ENCODE measurements at regions not wholly inside any gene's neighbourhood (a gene's known extent, or its start where the extent isn't known, plus 50 kb on each side); places are given as distances from the start of the nearest gene placed in this dataset.
"Not testable (repeated sequence)": the region's sequence is repeated elsewhere in the genome, so short reads cannot be mapped to it uniquely, and the experiment has no call there.

DNA sequence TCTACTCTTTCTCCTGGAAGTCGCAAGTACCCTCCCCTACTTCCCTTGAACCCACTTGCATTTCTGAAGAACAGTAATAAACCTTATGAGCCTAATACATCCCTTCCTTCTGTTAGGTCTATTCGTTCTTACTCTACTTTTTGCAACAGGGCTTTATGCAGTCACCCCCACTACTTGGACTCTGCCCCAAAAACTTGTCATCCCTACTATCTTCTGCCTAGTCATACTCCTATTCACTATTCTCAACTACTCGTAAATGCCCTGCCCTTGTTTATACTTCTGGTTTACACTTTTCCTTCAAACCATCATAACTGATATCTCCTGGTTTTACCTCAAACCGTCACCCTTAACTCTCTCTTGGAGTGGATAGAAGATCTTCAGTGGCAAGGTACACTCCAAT, 55.2 kb upstream of the SLIT2 start:
- DNase-seq = no peak

DNA sequence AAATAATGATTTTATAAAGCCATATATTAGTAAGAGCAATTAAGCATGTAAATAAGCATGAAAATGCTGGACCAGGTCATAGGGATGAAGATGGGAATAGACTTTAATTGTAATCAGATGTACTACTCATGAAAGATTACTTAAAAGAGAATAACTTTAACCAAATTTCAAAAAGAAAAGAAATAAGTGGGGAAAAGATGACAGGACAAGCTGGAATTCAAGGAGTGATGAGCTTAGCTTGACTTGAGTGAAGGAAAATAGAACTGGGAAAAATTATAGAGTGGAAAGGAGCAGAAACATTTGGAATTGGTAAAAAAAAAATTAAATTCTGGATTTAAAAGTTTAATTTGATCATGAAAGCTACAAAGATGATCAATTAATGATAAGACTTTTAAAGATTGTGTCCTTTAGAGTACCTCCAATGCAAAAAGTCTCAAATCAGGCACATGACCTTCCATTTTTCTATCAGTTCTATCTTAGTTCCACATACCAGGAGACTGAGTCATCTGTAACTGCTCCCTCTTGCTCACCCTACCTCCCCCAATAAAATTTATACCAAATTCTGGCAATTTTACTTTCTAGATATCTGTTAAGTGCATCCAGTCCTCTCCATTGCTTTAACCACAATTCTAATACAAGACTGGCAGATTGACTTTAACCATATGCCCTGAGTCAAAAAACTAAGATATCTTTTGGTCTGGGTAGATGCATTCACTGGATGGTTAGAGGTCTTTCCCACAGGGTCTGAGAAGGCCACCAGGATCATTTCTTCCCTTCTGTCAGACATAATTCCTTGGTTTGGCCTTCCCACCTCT, 56.4 kb upstream of the SLIT2 start:
- no peak for DNase-seq

DNA sequence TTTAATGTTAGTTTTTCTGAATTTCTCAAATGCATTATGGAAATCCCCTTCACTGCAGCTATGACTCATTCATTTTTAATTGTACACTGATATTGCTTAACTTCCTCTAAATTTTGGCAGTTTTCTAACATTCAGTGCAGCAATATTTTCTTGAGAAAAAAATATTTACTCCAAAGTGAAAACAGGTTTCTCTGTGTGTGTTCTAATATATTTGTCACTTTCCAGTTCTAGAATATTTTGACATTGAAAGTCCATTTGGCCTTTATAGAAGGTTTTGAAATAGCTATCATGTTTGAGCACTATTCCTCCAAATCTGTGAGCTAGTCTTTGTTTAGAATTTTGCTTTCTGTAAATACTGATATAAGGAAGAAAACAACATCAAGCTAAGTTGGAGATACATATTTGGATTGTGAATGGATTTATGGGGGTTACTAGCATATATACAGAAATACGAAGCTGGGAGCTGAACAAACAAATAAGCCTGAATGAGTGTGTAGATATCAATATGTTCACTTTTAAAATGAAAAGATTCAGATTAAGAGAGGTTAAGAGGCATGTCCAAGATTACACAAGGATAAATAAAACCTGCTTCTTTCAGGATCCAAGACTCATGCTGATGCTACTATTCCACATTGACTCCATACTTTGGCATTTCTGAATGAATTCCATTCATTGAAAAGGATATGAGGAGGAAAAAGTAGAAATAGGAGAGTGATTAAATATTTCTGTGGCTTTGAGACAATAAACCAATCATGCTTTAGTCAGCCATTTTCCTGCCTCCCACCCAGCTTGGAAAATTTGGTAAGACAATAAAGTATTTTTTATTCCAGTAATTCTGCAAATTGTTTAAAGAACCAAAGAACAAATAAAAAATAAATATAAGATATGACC, 57.3 kb upstream of the SLIT2 start:
- DNase-seq = no peak

DNA sequence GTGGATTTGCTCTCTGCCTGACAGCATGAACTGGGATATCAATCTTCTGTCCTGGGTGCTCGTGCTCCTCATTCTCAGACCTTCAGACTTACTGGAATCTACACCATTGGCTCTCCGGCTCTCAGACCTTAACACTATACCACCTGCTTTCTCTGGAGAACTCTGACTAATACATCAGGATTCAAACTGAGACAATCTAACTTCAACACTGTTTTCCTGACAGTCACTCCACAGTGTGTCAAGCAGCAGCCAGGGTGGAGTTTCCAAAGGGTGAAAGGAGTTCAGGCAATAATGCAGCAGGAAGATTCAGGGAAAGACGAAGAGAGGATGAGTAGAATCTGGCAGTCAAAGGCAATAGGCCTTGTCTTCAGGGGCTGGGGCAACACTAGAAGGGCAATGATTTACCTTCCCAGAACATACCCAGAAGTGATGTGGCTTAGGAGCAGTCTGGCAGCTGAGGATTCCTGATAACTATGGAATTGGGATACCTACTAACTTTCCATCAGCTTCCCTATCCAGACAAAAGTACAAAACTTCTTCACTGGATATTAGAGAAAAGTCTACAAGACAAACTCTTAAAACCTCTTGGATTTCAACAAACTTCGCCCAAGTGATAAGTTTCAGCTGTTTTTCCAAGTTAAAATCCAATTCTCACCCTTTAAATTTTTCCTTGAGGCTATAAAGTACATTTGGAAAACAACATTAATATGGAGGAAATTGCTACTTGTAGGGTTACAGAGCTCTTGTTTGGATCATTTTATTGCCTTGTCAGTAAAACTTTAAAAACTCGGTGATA, 58.4 kb upstream of the SLIT2 start:
- no peak for DNase-seq

DNA sequence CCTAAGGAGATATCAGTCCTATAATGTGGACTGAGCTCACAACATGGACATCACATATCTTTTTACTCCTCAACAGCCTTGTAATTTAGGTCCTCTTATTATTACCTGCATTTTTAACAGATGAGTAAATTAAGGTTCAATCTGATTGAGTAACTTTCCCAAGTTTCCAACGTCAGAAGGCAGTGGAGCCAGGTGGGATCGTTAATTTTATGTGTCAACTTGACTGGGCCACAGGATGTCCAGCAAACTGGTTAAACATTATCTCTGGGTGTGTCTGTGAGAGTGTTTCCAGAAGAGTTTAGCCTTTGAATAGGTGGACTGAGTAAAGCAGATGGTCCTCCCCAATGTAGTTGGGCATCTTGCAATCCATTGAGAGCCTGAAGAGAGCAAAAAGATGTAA, 59.0 kb upstream of the SLIT2 start:
- no peak for DNase-seq

DNA sequence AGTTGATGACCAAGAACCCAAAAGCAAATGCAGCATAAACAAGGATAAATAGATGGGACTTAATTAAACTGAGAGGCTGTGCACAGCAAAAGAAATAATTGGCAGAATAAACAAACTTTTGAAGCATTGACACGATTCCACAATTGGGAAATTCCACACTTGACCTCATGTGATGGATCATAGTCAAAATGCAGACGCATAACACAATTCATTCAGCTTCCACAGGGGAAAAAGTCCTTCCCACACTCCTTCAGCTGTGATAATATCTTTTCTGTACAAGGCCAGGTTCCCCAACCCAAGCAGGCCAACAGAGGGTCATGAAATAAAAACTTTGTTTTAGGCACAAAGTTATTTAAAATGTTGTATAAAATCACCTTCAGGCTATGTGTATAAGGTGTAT, 66.6 kb upstream of the SLIT2 start:
- DNase-seq = no peak

DNA sequence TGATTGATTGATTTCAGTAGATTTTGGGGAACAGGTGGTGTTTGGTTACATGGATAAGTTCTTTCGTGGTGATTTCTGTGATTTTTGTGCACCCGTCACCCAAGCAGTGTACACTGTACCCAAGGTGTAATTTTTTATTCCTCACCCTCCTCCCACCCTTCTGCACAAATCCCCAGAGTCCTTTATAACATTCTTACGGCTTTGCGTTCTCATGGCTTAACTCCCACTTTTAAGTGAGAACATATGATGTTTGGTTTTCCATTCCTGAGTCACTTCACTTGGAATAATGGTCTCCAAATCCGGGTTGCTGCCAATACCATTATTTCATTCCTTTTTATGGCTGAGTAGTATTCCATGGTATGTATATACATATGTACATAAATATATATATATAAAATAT, 68.6 kb upstream of the SLIT2 start:
- DNase-seq = not testable (repeated sequence)

DNA sequence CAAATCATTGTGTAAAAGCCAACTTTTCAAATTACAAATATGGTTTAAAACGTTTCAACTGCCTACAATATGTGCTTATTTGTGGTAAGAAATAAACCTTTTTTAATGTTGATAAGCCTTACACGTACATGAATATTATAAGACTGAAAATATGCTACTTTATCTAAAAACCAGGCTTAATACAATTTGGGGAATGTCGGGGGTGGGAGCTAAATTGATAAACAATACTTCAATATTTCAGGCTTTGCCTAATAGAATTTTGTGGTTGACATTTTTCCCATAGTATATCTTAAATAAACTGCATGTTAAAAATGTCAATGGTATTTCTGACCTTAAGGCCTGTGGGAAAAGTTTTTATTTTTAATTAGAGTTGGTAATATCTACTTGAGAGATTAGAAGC, 69.8 kb upstream of the SLIT2 start:
- DNase-seq = no peak

DNA sequence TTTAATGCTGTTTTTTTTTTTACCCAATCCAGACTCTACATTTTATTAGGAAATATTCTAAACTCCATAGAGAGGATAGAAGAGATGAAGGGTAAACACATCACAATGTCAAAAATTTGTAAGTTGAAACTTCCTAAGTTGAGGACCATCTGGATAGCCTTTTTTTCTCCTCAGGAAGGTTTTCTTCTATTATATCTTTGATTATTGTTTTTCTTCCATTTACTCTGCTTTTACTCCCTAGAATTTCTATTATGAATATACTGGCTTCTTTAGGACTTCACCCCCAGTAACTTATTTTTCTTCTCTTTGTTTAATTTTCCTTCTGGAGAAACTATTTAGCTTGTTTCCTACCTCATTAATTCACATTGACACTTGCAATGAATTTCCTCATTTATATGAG, 71.2 kb upstream of the SLIT2 start:
- DNase-seq = no peak

DNA sequence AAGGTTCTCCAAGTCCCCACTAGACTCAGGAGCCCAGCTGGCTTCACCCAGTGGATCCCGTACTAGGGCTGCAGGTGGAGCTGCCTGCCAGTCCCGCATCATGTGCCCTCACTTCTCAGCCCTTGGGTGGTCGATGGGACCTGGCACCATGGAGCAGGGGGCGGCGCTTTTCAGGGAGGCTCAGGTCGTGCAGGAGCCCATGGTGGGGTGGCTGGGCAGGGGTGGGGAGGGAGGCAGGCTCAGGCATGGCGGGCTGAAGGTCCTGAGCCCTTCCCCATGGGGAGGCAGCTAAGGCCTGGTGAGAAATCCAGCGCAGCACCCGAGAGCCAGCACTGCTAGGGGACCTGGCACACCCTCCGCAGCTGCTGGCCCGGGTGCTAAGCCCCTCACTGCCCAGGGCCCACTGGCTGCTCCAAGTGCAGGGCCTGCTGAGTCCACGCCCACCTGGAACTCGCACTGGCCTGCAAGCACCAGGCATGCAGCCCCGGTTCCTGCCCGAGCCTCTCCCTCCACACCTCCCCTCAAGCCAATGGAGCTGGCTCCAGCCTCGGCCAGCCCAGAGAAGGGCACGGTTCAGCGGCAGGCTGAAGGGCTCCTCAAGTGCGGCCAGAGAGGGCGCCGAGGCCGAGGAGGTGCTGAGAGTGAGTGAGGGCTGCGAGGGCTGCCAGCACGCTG, 72.7 kb upstream of the SLIT2 start:
- no peak for DNase-seq

DNA sequence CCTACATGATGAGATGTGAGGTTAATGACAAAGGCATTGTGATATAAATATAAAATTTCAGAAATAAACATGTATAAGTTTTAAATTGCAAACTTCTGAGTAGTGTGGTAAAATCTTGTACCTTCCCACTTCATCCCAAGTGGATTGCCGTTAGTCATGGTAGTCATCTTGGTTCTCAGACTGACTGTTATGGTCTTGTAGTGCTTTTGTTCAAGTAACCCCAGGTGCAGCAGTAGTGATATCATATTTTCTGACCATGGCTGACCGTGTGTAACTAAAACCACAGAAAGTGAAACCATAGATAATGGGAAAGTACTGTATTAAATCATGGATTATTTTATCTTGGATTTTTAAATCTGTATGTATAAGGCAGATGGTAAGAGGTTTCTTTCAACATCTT, 74.8 kb upstream of the SLIT2 start:
- no peak for DNase-seq

DNA sequence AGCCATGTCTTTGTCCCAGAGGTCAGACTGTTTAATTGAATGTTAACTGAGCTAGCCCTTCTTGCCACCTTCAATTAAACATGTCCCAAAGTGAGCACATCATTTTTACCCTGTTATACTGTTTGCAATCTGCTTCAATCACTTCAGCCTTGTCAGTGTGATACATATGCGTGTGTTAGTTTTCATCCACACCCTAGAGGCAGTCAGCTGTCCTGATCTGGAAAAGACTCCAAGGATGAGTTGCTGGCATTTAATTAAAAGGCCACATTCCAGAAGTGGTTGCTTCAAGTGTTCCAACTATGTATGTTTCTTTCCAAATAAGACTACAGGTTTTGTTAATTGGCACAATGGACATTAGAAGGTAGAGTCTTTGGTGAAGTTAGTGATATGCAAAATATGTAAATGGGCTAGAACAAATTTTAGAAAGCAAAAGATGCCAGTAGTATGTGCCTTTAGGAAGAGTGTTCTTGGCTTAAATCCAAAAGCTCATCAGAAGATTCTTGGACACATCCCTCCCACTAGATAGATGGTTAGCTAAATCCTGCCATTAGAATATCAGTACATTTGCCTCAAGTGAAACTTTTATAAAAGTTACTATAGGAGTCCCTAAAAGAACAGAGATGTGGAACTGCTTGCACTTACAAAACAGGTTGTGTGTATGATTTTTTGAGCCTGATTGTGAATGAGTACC, 79.5 kb upstream of the SLIT2 start:
- no peak for DNase-seq

DNA sequence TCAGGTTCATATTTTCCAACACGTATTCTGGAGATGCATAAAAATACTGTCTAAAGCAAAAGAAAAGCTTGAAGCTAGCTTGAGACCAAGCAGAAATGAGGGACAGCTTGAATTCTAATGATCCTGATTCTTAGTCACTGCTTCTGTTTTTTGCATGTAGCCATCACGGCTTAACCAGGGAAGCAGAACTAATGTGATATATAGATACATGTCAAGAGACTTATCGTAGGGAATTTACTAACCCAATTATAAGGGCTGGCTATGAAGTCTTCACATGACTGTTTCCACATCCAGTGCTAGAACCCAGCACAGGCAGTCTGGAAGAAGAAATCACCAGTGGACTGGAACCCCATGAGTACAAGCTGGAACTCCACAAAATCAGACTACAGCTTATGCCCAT, 85.2 kb upstream of the SLIT2 start:
- no peak for DNase-seq

DNA sequence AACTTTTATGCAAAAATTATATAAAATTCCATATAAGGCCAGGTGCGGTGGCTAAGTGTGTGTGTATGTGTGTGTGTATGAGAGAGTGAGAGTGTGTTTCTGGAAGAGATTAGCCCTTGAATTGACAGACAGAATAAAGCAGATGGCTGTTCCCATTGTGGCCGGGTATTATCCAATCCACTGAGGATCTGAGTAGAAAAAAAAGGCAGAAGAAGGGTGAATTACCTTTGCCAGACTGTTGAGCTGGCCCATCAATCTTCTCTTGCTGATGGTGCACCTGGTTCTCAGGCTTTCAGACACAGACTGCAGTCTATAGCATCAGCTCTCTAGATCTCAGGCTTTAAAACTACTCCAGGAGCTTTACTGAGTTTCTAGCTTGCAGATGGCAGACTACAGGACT, 92.2 kb upstream of the SLIT2 start:
- DNase-seq = no peak

DNA sequence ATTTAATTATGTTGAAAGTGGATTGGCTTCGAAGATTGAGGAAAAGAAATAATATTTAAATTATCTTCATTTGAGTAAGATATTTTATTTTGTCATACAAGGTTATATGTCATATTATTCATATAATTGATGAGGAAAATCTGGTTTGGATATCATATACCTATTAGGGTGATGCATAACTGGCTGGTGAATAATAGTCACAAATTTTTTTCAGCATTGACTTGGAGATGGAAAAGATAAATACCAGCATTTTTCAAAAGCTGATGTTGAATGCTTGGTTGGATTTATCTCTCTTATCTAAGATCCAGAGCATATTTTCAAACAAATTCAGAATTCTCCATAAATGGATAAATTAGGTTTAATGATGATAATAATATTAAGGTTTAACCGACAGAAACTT, 93.5 kb upstream of the SLIT2 start:
- DNase-seq = no peak

DNA sequence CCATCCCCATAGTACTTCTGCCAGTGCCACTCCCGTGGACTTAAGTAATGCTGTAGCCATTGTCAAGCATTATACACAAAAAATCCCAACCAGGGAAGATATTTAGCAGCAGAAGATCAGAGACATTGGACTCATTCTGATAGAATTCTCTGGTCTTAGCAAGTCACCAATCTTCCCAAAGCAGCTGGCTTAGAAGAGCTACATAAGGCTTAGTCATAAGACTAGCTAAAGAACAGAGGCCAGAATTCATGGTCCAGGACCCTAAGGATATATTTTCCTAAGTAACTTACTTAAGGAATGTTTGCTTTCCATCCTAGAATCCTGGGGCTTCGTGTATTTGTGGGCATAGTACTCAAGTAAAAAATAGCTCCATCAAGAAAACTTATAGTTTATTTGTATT, 100.3 kb upstream of the SLIT2 start:
- DNase-seq = no peak

DNA sequence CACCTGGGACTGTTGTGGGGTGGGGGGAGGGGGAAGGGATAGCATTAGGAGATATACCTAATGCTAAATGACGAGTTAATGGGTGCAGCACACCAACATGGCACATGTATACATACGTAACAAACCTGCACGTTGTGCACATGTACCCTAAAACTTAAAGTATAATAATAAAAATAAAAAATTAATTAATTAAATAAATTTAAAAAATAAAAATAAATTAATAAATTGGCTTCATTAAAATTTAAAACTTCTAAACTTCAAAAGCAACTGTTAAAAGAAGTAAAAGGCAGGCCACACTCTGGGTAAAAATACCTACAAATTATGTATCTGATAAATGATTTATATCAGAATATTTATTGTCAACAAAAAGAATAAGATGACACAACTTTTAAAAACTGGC, 102.6 kb upstream of the SLIT2 start:
- DNase-seq = not testable (repeated sequence)

DNA sequence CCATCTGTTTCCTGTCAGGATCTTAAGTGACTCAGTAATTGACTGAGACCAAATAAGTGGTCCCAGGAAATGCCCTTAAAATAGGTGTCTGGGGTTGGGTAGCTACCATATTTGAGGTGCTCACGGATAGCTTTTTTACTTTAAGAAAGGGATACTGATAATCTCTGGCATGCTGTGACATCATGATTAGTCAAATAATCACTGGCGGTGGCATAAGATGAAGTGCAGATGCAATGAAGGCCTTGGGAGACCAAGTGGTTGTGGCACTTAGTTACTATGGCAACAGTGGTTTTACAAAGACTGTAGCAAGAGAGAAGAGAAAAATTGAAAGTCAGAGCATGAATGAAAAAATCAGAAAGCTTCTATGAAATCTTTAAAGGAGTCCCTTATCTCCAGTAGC, 114.5 kb upstream of the SLIT2 start:
- no peak for DNase-seq

DNA sequence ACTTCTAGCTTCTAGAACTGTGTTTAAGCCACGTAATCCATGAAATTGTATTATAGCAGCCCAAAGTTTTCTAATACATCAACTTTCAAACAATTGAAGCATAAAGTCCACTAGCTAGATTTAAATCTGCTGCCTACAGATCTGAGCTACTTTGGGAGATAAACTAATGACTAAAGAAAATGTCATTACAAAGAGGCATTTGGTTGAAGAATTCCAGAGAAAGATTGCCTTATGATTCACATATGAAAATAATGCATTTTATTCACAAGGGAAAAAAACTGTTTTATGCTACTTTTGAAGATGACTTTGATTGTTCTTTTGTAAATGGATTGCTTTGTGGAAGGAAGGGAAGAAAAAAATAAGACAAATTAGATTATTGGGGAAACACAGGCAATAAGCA, 124.1 kb upstream of the SLIT2 start:
- no peak for DNase-seq

DNA sequence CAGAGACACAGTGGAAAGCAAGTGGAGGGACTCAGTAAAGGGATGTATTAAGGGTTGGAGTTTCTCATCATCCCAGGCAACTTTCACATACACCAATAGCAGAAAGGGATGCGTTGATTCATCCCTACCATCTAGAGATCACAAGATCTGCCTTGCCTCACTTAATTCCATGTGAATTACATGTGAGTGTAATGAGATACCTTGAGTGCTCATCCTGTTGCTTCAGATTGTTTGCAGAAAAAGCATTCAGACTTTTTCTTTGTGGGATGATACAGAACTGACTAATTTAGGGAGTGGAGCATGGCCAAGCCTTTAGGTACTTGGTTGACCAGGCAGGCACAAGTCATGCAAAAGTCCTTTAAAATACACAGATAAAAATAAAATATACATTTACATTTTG, 124.8 kb upstream of the SLIT2 start:
- no peak for DNase-seq

DNA sequence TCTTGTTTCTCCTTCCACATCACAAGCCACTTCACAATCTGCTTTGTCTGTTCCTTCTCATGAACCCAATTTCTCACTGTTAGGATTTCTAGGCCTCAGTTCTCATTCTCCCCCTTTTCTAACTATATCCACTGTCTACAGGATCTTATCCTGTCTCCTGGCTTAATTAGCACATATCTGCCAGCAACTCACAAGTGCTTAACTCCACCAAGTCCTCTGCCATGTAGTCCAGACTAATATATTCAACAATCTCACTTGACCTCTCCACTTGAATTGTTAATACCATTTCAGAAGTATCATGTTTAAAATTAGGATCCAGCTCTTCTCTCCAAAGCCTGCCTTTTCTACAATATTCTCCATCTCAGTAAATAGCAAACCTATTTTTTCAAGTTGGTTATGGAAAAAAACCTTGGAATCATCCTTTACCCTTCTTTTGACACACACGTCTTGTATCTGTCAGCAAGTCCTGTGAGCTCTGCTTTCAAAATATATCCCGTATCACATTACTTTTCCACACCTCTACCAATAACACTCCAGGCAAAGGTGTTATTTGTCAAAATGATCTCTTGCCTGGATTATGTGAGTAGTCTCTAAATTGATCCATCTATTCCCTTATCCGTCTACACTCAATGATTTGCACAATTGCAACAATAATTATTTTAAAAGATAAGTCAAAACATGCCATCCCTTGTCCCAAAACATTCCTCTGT, 127.2 kb upstream of the SLIT2 start:
- no peak for DNase-seq
